B cell (primary cell): ENCODE measurements at regions not wholly inside any gene's neighbourhood (a gene's known extent, or its start where the extent isn't known, plus 50 kb on each side); places are given as distances from the start of the nearest gene placed in this dataset.

Experiments
- CTCF ChIP-seq: fragments of 200-600 bp; IDR thresholded peaks from one replicate; pipeline ENCODE4 v1.8.0; 2022; ENCODE audit warnings: antibody characterized with exemption, mild to moderate bottlenecking
- EZH2 ChIP-seq: IDR thresholded peaks from 2 replicates; pipeline ENCODE4 v1.6.1; 2012; ENCODE audit warnings: borderline replicate concordance, low read depth, mild to moderate bottlenecking, moderate library complexity, low read length; ENCODE audit not compliant: insufficient read depth, poor library complexity, severe bottlenecking

GRCh38 chr11:110852921-110853490 lies 140.8 kb upstream of the ARHGAP20 start:
- no peak for TF ChIP-seq CTCF
- no peak for TF ChIP-seq EZH2
